ENCODE measurements at regions not wholly inside any gene's neighbourhood (a gene's known extent, or its start where the extent isn't known, plus 50 kb on each side); places are given as distances from the start of the nearest gene placed in this dataset.

DNA sequence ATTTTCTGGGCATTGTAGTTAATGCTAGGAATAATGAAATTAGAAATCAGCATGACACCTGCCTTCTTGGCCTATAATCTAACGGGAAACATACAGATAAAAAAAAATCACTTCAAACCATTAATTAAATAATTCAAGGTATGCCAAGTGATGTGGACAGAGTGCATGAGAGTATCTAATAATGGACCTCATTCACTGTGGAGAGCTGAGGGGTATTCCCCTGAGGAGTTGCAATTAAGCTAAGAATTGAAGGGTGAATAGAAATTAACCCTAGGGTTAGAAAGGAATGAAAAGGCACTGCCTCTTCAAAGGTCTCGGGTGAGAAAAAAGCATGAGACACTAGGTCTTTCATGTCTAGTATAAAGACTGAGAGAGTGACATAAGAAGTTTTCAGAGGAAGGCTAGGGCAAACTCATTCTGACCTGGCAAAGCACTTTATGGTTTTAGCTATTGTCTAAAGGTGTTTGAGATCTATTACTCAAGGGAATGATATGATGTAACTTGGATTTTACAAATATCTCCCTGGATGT, 466.1 kb downstream of the KCNT2 start:
- Histone ChIP-seq H3K36me3 (ENCODE audit: control insufficient read depth in 1 of 2, insufficient read depth in 2 of 2, low read length in 2 of 2) (no peaks in the 10 kb centered on the region), H3K79me2 (ENCODE audit: insufficient read depth, low read length) (no peaks in the 10 kb centered on the region), H3K27me3 (ENCODE audit: insufficient read depth, low read length) (no peaks in the 10 kb centered on the region), H2AFZ (ENCODE audit: low read depth, low read length, poor library complexity, severe bottlenecking) (no peak overlapping the region), H3K9ac (ENCODE audit: low read length) (no peak overlapping the region), H3K27ac (ENCODE audit: low read depth, low read length) (no peak overlapping the region), H3K4me1 (ENCODE audit: control insufficient read depth in 1 of 2, insufficient read depth in 2 of 2, low read length in 2 of 2) (no peaks in the 10 kb centered on the region), H3K9me2 (ENCODE audit: insufficient read depth) (no peaks in the 10 kb centered on the region), H4K20me1 (ENCODE audit: insufficient read depth) (no peaks in the 10 kb centered on the region), H3K4me3 (replicated peaks in 1 of 2; ENCODE audit: low read depth in 1 of 2, low read length in 2 of 2) (no peak overlapping the region), H3K4me2 (ENCODE audit: low read length) (no peak overlapping the region), H3K9me3 (ENCODE audit: control insufficient read depth in 1 of 2, insufficient read depth in 1 of 2, low read depth in 1 of 2, low read length in 2 of 2) (no peaks in the 10 kb centered on the region)
- intact Hi-C loops (cut with micrococcal nuclease): no loop called here
- ChIA-PET POLR2A (no interaction called here), RAD21 (ENCODE audit: low non-redundant PET in 1 of 2, low total read pairs in 2 of 2, uncharacterized antibody in 2 of 2, unreplicated experiment in 2 of 2) (no interaction called here), CTCF (interaction anchor here (1.0 kb wide), 1 partner anchor 519 kb away, joined by 3 read pairs; no protein-coding TSS in a partner anchor)
- no peak for DNase-seq (ENCODE audit: low read depth, low spot score)
- TF ChIP-seq RAD21 (IDR thresholded peaks at IDR 0.05; ENCODE audit: low read depth) (no peak), CBX3 (IDR thresholded peaks at IDR 0.05; ENCODE audit: low read depth) (no peak), POLR2AphosphoS5 (IDR thresholded peaks at IDR 0.05; ENCODE audit: low read depth, low read length) (no peak), EZH2 (IDR thresholded peaks at IDR 0.05) (no peak)
- TF ChIP-seq, protein P1, sequence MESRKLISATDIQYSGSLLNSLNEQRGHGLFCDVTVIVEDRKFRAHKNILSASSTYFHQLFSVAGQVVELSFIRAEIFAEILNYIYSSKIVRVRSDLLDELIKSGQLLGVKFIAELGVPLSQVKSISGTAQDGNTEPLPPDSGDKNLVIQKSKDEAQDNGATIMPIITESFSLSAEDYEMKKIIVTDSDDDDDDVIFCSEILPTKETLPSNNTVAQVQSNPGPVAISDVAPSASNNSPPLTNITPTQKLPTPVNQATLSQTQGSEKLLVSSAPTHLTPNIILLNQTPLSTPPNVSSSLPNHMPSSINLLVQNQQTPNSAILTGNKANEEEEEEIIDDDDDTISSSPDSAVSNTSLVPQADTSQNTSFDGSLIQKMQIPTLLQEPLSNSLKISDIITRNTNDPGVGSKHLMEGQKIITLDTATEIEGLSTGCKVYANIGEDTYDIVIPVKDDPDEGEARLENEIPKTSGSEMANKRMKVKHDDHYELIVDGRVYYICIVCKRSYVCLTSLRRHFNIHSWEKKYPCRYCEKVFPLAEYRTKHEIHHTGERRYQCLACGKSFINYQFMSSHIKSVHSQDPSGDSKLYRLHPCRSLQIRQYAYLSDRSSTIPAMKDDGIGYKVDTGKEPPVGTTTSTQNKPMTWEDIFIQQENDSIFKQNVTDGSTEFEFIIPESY (IDR thresholded peaks at IDR 0.05; ENCODE audit: extremely low read depth, insufficient replicate concordance, low read length): no peak
- no peak for ATAC-seq
- BruUV-seq (replicated peaks): no TSS peak

GRCh38 chr1:196136396-196136795, 471.8 kb downstream of the KCNT2 start:
- intact Hi-C loops (cut with micrococcal nuclease): no loop called here
- no peaks in the 10 kb centered on the region for H4K20me1 ChIP-seq (ENCODE audit: insufficient read depth)
- H3K27ac ChIP-seq (ENCODE audit: low read depth, low read length): no peak overlapping the region
- ATAC-seq (no peak), DNase-seq (ENCODE audit: low read depth, low spot score) (no peak)
- ChIA-PET RAD21 (ENCODE audit: low non-redundant PET in 1 of 2, low total read pairs in 2 of 2, uncharacterized antibody in 2 of 2, unreplicated experiment in 2 of 2) (interaction anchor here in 1 of 2 experiments (0.6 kb wide), 1 partner anchor 220 kb away, joined by 3 read pairs; no protein-coding TSS in a partner anchor), CTCF (no interaction called here), POLR2A (no interaction called here)
- H3K79me2 ChIP-seq (ENCODE audit: insufficient read depth, low read length): no peaks in the 10 kb centered on the region
- H3K4me1 ChIP-seq (ENCODE audit: control insufficient read depth in 1 of 2, insufficient read depth in 2 of 2, low read length in 2 of 2): no peaks in the 10 kb centered on the region
- H2AFZ ChIP-seq (ENCODE audit: low read depth, low read length, poor library complexity, severe bottlenecking): no peak overlapping the region
- BruUV-seq (replicated peaks): no TSS peak
- no peak overlapping the region for H3K4me3 ChIP-seq (replicated peaks in 1 of 2; ENCODE audit: low read depth in 1 of 2, low read length in 2 of 2)
- H3K9me2 ChIP-seq (ENCODE audit: insufficient read depth): no peaks in the 10 kb centered on the region
- H3K9ac ChIP-seq (ENCODE audit: low read length): no peak overlapping the region
- no peaks in the 10 kb centered on the region for H3K36me3 ChIP-seq (ENCODE audit: control insufficient read depth in 1 of 2, insufficient read depth in 2 of 2, low read length in 2 of 2)
- TF ChIP-seq EGR1 (IDR thresholded peaks at IDR 0.05; ENCODE audit: low read depth) (no peak), POLR2AphosphoS5 (IDR thresholded peaks at IDR 0.05; ENCODE audit: low read depth, low read length) (no peak), RAD21 (IDR thresholded peaks at IDR 0.05; ENCODE audit: low read depth) (no peak), TCF7L2 (IDR thresholded peaks at IDR 0.05; ENCODE audit: borderline replicate concordance, extremely low read depth, insufficient read depth, insufficient read length) (no peak), MAX (IDR thresholded peaks at IDR 0.05) (no peak), POLR2A (IDR thresholded peaks at IDR 0.05; ENCODE audit: borderline replicate concordance, extremely low read depth, insufficient read depth, insufficient read length) (no peak)
- H3K4me2 ChIP-seq (ENCODE audit: low read length): no peak overlapping the region
- no peaks in the 10 kb centered on the region for H3K9me3 ChIP-seq (ENCODE audit: control insufficient read depth in 1 of 2, insufficient read depth in 1 of 2, low read depth in 1 of 2, low read length in 2 of 2)
- no peaks in the 10 kb centered on the region for H3K27me3 ChIP-seq (ENCODE audit: insufficient read depth, low read length)

Data from HCT116 (cell line).